T-helper 2 cell (primary cell): ENCODE measurements at regions not wholly inside any gene's neighbourhood (a gene's known extent, or its start where the extent isn't known, plus 50 kb on each side); places are given as distances from the start of the nearest gene placed in this dataset.

Source experiments
- DNase-seq, 5 experiments: peaks; one replicate each; pipeline versions ENCODE4 v3.0.0 to v3.0.0-alpha.2; 2012 to 2022

DNA sequence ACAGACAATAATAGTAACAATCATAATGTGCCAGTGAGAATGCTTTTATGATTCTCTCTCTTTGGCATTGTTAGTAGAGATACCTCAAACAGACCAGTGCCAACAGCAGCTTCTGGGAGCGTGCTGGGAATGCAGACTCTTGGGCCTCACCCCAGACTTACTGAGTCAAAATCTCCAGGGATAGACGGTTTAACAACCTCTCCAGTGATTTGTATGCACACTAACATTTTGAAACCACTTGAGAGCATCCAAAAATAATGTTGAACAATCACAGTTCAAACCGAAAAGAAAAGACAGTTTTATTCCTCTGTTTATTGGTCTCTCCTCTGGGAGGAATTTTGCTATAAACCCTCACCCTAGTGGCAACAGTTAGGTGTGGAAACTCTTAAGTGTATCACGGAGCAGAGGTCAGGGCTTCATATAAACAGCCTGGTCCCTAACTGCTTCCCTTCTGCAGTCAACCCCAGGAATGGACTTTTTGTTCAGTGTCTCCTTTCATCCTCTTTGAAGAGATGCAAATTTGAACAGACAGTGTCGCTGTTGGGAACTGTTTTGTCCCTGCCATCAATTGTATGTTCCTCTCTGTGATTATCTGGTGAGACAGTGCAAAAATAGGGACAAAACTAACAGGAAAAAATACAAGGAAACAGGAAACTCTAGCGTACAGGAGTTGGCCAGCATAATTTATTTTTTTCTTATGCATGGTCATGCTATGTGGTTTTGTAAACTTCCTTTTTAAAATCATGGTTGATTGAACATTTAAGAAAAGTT, 162.4 kb upstream of the BTBD3 start:
- no peak for DNase-seq

DNA sequence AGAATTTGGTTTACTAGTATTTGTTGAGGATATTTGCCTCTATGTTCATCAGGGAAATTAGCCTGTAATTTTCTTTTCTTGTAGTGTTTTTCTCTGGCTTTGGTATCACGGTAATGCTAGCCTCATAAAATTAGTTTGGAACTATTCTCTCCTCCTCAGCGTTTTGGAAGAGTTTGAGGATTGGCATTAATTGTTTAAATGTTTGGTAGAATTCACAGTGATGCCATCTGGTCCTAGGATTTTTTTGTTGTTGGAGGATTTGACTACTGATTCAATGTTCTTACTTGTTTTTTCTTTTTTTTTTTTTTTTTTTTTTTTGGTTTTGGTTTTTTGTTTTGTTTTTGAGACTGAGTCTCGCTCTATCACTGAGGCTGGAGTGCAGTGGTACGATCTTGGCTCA, 156.2 kb upstream of the BTBD3 start:
- no peak for DNase-seq

DNA sequence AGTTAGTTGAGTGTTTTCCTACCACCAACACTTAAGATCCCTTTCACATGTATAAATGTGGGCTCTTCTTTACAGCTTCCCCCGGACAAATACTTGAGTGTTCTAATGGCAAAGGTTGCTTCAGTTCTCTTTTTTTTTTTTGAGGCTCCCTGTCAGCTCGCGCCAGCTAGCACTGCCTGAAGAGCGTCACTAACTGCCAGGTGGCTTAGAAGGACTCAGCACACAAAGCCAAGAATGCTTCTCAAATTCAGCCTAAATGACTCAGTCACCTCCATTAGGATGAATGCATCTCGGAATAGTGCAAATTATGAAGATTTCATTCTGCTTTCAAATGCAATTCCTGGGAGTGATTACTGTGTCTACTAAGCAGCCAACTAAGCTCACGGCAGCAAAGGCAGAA, 150.7 kb upstream of the BTBD3 start:
- DNase-seq = no peak

DNA sequence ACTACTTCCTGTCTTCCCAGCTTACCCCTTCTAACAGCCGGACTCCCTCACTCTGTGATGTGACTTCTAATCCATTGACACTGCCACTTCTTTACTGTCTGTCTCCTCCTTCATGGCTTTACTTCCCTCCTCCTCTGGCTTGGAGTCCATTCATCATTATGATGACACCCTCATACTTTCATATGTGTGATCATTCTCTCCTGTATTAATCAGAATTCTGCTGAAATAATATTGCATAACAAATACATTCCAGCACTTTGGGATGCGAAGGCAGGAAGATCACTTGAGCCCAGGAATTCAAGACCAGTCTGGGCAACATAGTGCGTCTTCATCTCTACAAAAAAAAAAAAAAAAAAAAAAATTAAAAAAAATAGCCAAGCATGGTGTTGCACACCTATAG, 147.9 kb upstream of the BTBD3 start:
- no peak for DNase-seq

DNA sequence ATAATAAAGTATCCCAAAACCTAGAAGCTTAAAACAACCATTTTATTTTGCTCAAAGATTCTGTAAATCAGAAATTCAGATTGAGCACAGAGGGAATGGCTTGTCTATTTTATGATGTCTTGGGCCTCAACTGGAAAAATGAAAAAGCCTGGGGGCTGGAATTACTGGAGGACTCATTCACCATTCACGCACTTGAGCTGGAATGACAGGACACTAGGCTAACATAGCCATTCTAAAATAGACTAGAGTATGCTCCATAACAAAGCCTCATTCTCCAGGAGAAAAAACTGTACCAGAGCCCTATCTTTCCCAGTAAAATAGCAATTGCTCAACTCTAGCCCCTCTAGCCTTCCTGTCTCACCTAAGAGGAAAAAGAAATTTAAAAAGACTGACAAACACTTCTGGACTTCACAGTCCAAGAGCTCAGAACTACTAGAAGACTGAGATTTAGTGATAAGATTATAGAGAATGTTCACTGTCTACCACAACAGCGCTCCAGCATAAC, 145.4 kb upstream of the BTBD3 start:
- DNase-seq = no peak

DNA sequence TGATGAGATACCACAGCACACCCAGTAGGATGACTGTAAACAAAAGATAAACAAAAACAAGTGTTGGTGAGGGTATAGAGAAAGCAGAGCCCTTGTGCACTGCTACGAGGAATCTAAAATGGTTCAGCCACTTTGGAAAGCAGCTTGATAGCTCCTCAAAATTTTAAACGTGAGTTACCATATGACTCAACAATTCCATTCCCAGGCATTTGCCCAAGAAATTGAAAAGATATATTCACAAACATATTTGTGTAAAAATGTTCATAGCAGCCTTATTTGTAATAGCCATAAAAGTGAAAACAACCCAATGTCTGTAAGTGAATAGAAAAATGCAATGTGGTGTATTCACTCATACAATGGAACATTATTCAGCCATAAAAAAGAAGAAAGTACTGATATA, 141.0 kb upstream of the BTBD3 start:
- no peak for DNase-seq

DNA sequence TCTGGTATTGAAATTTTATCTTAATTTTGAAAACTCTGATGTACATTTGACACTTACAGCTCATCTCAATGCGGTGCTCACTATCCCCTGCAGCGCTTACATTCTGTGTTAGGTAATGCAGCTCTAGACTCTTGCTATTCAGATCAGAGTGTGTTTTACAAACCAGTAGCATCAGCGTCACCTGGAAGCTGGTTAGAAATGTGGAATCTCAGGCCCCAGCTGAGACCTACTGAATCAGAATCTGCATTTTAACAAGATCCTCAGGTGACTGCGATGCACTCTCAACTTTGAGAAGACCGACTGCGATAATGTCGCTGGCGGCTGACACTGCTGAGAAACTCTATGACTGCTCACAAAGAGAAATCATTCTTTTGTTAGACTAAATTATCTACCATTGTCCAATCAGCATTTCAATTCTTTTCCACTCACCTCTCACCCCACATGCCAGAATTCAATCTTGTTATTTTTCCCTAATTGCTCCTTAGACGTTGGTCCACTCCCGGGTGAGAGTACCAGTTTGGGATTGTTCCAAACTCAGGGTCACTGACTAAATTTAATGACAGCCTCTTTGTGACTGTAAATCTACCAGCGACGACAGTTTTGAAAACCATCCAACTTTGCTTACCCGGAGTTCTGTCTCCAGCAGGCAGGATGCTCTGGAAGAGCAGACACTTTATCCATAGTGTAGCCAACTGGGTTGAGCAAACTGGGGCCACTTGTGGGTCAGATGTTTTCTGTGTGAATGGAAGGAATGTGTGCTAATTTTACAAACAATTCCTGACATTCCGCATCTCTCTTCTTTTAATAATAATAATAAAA, 140.1 kb upstream of the BTBD3 start:
- DNase-seq = no peak

DNA sequence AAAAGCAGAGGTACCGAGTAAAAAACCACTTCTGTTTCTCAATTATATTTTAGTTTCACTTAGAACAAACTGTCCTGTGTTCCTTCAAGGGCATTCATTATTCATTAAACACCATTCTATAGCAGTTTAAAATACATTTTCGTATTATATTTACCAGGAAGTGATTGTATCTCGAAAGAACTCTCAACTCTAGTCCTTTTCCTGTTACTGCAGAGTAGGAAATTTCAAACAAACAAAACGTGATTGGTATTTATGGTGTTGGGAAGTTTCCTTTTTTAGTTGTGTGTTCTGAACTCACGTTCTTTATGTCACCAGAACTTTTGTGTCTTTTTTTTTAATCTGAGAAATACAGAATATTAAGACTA, 139.5 kb upstream of the BTBD3 start:
- DNase-seq = no peak

DNA sequence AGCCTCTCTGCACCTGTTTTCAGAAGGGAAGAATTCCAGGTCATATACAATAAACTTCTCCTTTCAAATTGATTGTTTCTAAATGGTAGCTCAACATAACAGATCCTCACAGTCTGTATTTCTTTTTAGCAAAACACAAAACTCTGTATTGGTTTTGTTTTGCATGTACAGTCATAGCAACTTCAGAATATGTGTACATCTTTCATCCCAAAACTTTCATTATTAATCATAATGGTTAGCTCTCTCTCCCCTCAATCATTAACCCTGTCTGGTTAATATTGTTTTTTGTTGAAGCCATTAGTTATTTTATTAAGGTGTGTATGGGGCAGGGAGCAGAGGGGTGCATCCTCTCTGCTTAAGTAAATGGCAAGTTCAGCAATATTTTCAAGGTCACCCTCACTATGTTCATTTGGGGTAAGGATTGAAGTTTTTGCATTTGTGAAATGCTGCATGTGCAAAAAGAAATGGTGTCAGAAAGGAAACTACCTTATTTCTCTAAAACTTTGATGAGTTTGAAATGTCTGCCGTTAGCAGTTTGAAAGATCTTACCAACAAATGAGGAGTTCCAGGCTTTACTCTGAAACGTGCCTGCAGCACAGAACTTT, 136.8 kb upstream of the BTBD3 start:
- peak in 1 of 5 experiments; percentile 7 for DNase-seq

DNA sequence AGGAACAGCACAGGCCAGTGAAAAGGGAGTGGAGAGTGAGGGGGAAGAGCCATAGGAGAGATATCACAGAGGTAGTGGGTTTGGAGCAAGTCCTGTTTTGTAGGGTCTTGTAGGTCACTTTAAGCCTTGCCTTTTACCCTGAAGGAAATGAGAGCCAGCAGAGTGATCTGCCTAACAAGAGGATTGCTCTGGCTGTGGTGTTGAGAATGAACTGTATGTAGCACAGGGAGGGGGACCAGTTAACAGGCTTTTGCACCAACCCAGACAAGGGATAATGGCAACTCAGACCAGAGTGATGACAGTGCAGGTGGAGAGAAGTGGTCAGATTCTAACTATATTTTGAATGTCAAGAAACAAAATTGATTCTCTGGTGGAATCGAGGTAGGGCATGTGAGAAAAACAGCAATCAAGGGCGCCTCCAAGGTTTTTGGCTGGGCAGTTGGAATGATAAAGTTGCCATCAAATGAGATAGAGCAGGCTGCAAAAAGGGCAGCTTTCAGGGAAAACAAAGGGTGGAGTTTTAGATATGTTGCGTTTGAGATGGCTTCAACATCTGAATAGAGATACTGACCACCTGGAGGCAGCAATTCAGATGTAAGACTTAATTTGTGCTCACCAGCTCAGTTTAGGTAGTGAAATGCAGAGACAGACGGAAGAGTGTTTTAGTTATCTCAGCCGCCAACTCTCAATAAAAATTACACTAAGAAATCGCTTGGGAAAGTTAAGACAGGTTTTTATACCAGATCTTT, 134.4 kb upstream of the BTBD3 start:
- no peak for DNase-seq

DNA sequence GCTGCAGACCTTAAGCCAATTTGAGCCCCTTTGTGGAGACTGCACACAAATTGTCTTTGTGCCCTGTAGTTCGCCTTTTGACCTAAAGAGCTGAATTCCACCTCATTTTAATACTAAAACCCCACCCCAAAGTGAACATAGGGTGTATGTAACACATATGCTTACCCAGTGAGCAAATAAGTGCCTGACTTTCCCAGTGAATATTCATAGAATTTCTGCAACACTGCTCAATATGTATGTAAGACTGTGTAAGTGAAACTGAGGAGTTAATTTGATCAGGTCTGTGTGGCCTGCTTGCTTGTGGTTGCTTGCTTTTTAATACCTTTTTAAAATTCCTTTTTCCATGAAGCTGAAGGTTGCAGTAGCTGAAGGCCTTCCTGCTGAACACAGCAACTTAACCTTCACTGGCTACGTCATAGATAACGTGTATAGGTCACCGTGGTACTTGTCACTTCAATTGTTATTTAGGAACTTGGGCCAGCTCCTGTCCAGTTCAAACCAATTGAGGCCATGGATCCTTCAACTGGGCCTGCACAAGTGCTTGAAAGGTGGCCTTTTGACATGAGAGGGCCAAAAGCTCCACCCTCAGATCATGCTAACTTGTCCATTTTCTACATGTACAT, 131.7 kb upstream of the BTBD3 start:
- DNase-seq = no peak

DNA sequence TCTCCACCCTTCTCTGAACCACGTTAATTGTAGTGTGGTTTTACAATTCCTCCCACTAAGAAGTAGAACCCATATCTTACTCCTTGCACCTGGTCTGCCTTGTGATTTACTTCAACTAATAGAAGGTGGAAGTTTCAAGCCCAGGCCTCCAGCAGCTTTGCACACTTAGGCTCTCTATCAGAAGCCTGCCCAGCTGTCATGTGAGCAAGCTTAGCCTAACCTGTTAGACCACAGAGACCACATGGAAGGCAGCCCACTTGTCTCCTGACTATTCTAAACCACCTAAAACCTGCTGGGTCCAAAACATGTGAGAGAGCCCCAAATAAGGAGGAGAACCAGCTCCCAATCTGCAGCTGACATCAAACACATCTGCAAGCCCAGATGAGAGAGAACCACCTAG, 127.6 kb upstream of the BTBD3 start:
- no peak for DNase-seq

DNA sequence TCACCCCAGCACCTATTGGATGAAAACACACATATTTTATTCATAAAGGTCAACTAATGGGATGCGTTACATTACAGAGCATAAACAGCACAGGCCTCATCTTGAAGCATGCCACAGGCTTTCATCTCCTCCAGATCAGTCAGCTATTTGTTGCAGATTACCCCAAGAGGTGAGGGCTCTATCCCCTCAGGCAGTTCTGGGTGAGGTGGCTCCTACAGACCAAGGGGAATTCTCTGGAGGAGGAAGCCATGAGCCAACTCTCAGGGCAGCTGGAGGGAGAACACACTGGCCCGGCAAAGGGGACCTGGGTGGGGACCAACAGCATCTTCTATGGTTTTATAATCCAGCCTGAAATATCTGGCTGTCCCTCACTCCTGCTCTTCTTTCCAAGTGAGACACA, 126.4 kb upstream of the BTBD3 start:
- no peak for DNase-seq

DNA sequence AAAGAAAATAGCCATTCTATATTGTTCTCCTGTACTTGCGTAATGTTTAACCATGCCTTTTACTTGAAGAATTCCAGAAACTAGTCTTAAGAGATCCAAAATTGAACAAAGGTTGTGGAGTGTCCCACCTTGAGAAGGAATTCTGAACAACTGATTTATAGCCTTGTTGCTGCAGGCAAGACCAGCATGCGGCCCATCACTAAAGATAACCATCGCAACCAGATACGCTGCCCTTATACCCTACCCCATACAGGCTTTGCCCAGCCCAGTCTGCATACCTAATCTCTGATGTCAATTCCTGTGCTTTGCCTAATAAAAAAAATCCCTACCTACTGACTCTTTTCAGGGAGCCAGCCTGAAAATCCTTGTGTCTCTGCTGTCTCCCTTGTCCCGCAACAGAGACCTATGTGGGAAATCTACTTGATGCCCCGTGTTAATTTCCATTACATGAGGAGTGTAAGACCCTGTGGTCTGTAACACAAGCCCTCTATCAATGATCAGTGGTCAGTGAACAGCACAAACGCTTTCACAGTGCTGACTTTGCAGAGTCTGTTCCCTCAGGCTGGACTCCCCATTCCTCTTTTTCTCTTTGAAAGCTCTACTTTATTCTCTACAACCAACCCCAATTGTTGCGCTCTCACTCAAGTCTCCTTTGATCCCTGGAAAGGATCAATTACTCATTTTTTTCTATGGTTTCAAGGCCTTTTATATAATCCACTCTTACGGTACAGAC, 125.7 kb upstream of the BTBD3 start:
- no peak for DNase-seq

DNA sequence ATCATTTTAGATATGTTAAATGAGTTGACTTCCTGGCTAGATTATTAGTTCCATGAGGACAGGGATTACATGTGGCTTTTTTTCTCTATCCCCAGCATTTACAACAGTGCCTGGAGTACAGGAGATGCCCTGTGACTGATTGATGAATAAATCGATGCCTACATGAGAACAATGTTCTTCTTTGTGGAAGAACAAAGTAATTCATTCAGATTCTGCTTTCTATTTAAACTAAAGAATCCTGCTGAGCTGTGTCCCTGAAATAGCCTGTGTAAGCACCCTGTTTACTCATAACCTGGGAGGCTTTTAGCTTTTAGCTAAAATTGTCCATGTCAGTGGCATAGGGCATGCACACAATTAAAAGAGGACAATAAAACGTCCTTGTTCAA, 125.1 kb upstream of the BTBD3 start:
- DNase-seq = no peak

DNA sequence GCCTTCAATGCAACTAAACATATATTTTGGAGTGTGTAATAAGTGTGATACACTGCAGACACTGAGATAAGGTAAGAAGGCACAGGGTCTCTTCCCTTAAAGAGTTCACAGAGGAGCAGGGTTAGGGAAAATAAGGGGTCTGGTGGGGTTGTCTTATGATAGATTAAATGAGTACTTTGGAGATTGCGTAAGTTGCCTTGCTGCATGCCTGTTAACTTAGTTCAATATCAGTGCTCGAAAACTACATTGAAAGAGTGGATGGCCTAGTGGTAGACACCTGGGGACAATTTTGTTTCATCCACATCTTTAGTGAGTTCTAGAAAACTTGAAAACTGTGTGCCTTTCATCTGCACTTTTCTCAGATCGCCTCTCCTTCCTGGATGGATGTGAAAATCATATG, 123.2 kb upstream of the BTBD3 start:
- no peak for DNase-seq

DNA sequence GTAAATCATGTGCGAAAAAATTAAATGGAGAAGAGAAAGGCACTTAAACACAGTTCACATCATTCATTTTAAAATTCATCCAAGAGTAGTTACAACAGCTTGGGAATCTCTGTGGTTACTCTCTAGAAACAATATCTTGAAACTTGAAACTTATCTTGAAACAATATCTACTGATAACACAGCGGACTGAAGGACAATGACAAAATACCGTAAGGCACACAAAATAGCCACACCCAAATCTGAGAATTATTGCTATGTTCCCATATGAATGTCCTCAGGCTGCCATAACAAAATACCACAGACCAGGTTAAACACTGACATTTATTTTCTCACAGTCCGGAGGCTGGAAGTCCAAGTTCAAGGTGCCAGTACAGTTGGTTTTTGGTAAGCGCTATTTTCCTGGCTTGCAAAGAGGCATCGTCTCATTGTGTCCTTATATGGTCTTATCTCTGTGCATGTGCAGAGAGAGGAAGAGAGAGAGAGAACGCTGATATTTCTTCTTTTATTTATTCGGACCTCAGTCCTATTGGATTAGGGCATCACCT, 122.5 kb upstream of the BTBD3 start:
- DNase-seq = no peak

DNA sequence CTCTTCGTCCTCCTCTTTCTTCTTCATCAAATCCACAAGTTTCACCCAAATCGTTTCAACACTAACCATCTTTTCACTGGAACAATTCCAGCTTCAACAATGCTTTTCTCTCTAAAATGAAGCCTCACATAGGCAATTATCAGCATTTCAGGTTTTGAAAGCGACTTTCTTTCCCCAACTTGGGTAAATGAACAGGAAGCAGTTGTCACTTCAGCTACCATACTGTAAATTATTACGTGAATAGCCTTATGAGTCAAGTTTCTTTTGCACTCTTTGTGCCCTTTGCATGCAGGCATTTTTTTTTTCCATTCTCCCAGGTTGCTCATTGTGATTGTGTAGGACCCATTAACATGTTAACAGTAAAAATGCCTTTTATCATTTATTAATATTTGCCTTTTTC, 121.7 kb upstream of the BTBD3 start:
- DNase-seq = no peak

DNA sequence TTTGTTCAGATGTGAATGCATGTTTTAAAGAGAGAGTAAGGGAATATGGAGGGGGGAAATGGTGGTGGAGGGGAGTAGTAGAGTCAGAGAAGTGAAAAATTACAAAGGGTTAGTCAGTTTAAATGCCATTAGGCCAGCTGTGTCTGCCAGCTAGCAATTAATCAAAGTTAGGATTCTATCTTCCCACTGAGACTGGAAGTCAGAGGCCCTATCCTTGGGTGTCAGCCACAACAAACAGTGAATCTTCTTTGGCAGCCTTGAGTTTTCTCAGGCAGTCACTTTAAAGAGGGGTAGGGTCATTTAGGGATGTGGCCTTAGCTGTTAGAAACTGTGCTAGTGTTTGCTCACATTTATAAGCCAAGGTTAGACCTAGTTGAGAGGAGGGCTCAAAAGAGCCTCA, 120.5 kb upstream of the BTBD3 start:
- no peak for DNase-seq

DNA sequence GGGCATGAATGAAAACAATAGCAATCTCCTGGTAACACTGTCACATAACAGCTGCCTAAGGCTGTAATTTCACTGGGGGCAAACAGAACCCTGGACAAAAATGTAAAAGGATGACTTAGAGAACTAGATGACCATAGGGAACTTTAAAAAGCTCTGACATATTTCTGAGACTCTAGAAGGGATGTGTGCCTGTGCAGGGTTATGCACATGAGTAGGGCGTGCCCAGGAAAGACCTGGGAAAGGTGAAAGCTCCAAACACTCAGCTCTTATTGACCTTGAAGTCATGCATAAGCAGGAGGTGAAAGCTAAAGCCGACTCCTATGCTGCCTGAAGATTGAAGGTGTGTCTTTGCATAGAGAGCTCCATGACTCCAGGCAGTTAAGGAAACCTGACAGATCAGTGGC, 118.4 kb upstream of the BTBD3 start:
- no peak for DNase-seq
